ENCODE measurements at regions not wholly inside any gene's neighbourhood (a gene's known extent, or its start where the extent isn't known, plus 50 kb on each side); places are given as distances from the start of the nearest gene placed in this dataset.
"Not testable (repeated sequence)": the region's sequence is repeated elsewhere in the genome, so short reads cannot be mapped to it uniquely, and the experiment has no call there.

GRCh38 chrX:109782994-109783700, 50.1 kb upstream of the ACSL4 start:
- DNase-seq: no peak

- no peak for DNase-seq
Measured at GRCh38 chrX:109783701-109784079, 50.6 kb upstream of the ACSL4 start.

GRCh38 chrX:109785053-109785452, 52.0 kb upstream of the ACSL4 start:
- DNase-seq: no peak

- not testable (repeated sequence) for DNase-seq
Measured at GRCh38 chrX:109790511-109790910, 57.5 kb upstream of the ACSL4 start.

GRCh38 chrX:109793191-109793590, 60.1 kb upstream of the ACSL4 start:
- DNase-seq: no peak

GRCh38 chrX:109795682-109796081, 62.6 kb upstream of the ACSL4 start:
- no peak for DNase-seq

- DNase-seq: no peak
Measured at GRCh38 chrX:109797311-109797975, 64.4 kb upstream of the ACSL4 start.

- no peak for DNase-seq
Measured at GRCh38 chrX:109812236-109812635, 79.2 kb upstream of the ACSL4 start.

GRCh38 chrX:109813236-109813635, 80.2 kb upstream of the ACSL4 start:
- no peak for DNase-seq

GRCh38 chrX:109818976-109819375, 85.9 kb upstream of the ACSL4 start:
- DNase-seq: no peak

- no peak for DNase-seq
Measured at GRCh38 chrX:109822861-109823260, 89.8 kb upstream of the ACSL4 start.

GRCh38 chrX:109826954-109827708, 94.1 kb upstream of the ACSL4 start:
- DNase-seq: no peak

- no peak for DNase-seq
Measured at GRCh38 chrX:109827772-109828171, 94.7 kb upstream of the ACSL4 start.

GRCh38 chrX:109830157-109830703, 97.2 kb upstream of the ACSL4 start:
- DNase-seq: no peak

- DNase-seq: no peak
Measured at GRCh38 chrX:109830704-109831206, 97.7 kb upstream of the ACSL4 start.

- no peak for DNase-seq
Measured at GRCh38 chrX:109831326-109831985, 98.4 kb upstream of the ACSL4 start.

GRCh38 chrX:109839694-109840567, 106.9 kb upstream of the ACSL4 start:
- DNase-seq: peak; percentile 22

- peak; percentile 54 for DNase-seq
Measured at GRCh38 chrX:109840585-109840984, 107.5 kb upstream of the ACSL4 start.

GRCh38 chrX:109841257-109841656, 108.2 kb upstream of the ACSL4 start:
- no peak for DNase-seq

GRCh38 chrX:109841869-109842579, 109.0 kb upstream of the ACSL4 start:
- no peak for DNase-seq

GRCh38 chrX:109842611-109843010, 109.6 kb upstream of the ACSL4 start:
- DNase-seq: no peak

All from GF-D8 (cell line).